ENCODE measurements at regions not wholly inside any gene's neighbourhood (a gene's known extent, or its start where the extent isn't known, plus 50 kb on each side); places are given as distances from the start of the nearest gene placed in this dataset.
"Not testable (repeated sequence)": the region's sequence is repeated elsewhere in the genome, so short reads cannot be mapped to it uniquely, and the experiment has no call there.

- DNase-seq = no peak
These were observed 50.8 kb upstream of the PTHLH start for GRCh38 chr12:28023156-28023887.

- DNase-seq = no peak
These were observed 51.9 kb upstream of the PTHLH start for GRCh38 chr12:28024231-28024995.

GRCh38 chr12:28025821-28026505 is 53.4 kb upstream of the PTHLH start:
- DNase-seq = no peak

GRCh38 chr12:28026701-28027100 is 54.2 kb upstream of the PTHLH start:
- DNase-seq = no peak

- no peak for DNase-seq
These were observed 54.8 kb upstream of the PTHLH start for GRCh38 chr12:28027328-28027727.

- DNase-seq = no peak
These were observed 55.6 kb upstream of the PTHLH start for GRCh38 chr12:28027947-28028724.

GRCh38 chr12:28032811-28033537 is 60.4 kb upstream of the PTHLH start:
- DNase-seq = no peak

- no peak for DNase-seq
These were observed 61.0 kb upstream of the PTHLH start for GRCh38 chr12:28033538-28033915.

GRCh38 chr12:28034271-28034670 is 61.7 kb upstream of the PTHLH start:
- no peak for DNase-seq

GRCh38 chr12:28035500-28035899 is 63.0 kb upstream of the PTHLH start:
- no peak for DNase-seq

GRCh38 chr12:28036940-28037339 is 64.4 kb upstream of the PTHLH start:
- DNase-seq = no peak

- DNase-seq = no peak
These were observed 67.7 kb upstream of the PTHLH start for GRCh38 chr12:28040246-28040645.

- DNase-seq = not testable (repeated sequence)
These were observed 74.1 kb upstream of the PTHLH start for GRCh38 chr12:28046600-28046999.

- DNase-seq = no peak
These were observed 78.1 kb upstream of the PTHLH start for GRCh38 chr12:28050606-28051005.

GRCh38 chr12:28051516-28052354 is 79.2 kb upstream of the PTHLH start:
- no peak for DNase-seq

GRCh38 chr12:28053564-28053963 is 81.0 kb upstream of the PTHLH start:
- no peak for DNase-seq

GRCh38 chr12:28054583-28054982 is 82.0 kb upstream of the PTHLH start:
- no peak for DNase-seq

- no peak for DNase-seq
These were observed 85.5 kb upstream of the PTHLH start for GRCh38 chr12:28057856-28058615.

GRCh38 chr12:28059220-28059619 is 86.7 kb upstream of the PTHLH start:
- DNase-seq = no peak

GRCh38 chr12:28059668-28060067 is 87.1 kb upstream of the PTHLH start:
- no peak for DNase-seq

- no peak for DNase-seq
These were observed 88.3 kb upstream of the PTHLH start for GRCh38 chr12:28060871-28061270.
